Thyroid gland (tissue), 4 donors: ENCODE measurements at regions not wholly inside any gene's neighbourhood (a gene's known extent, or its start where the extent isn't known, plus 50 kb on each side); places are given as distances from the start of the nearest gene placed in this dataset.

Experiments
- CTCF ChIP-seq, 6 experiments: fragments of 200-600 bp in 3 of 6; fragments of 450-650 bp in 3 of 6; sonication (generic) in 3 of 6; IDR thresholded peaks; one replicate each; pipeline ENCODE4 v1.5.1; 2016 to 2019; ENCODE audit warnings: antibody characterized with exemption in 6 of 6, mild to moderate bottlenecking in 2 of 6, inconsistent platforms in 1 of 6, moderate library complexity in 1 of 6
- POLR2A ChIP-seq, 2 donors: fragments of 450-650 bp; IDR thresholded peaks; one replicate each; pipeline ENCODE4 v1.6.1; 2017; ENCODE audit warnings: antibody characterized with exemption in 2 of 2, mild to moderate bottlenecking in 2 of 2, moderate library complexity in 1 of 2

- TF ChIP-seq CTCF (IDR thresholded peaks at IDR 0.05) (no peak), POLR2A (IDR thresholded peaks at IDR 0.05) (no peak)
Measured at GRCh38 chr10:33731322-33731721, 396.9 kb upstream of the NRP1 start.
